K562 (cell line): ENCODE measurements at regions not wholly inside any gene's neighbourhood (a gene's known extent, or its start where the extent isn't known, plus 50 kb on each side); places are given as distances from the start of the nearest gene placed in this dataset.

Experiments used
- ATAC-seq: fragments of 200-7000 bp; cut with Tn5 transposase; 3 replicates; pipeline ENCODE4 v1.9.1; 2020; ENCODE audit warnings: moderate library complexity
- BruUV-seq: library from RNA; stranded (reverse); fragments of 400-500 nt; replicated peaks from 2 replicates; lab custom pipeline; 2021; lab: Mats Ljungman, UMichigan
- CTCF ChIA-PET: fragments of 300-600 bp; formaldehyde crosslinking; extraction: SDS; loops from one replicate; lab custom pipeline; 2021; ENCODE audit warnings: low intra/inter-chr PET ratio; lab: Yijun Ruan, JAX
- POLR2A ChIA-PET: fragments of 300-600, 350-650 bp; sonication (Branson Sonifier 250); formaldehyde crosslinking; extraction: SDS; loops from one replicate; lab custom pipeline; 2021; ENCODE audit warnings: antibody characterized with exemption, inconsistent platforms; lab: Yijun Ruan, JAX
- DNase-seq, 4 experiments: peaks; one replicate each; pipeline versions ENCODE4 v3.0.0 to v3.0.0-alpha.2; 2011 to 2018; ENCODE audit warnings: low spot score in 3 of 4, mixed read lengths in 3 of 4; ENCODE audit errors: extremely low read depth in 1 of 4
- FAIRE-seq: peaks from 2 replicates; lab custom pipeline; 2011; peaks lifted over from hg19 to GRCh38; lab: Jason Lieb, UNC
- H2AFZ ChIP-seq: 2 replicates; pipeline ENCODE4 v1.6.0; 2011; ENCODE audit warnings: low read depth, low read length, control low read depth, inconsistent platforms
- H3K27ac ChIP-seq: fragments of 200-600 bp; 3 replicates; pipeline ENCODE4 v1.8.0; 2011; ENCODE audit warnings: low read depth, mild to moderate bottlenecking, control low read depth, inconsistent platforms, low read length, moderate library complexity, mixed read lengths; ENCODE audit errors: extremely low read depth
- H3K27me3 ChIP-seq, 2 experiments: fragments of 300-600 bp in 1 of 2; 2 replicates in 1 of 2; 3 replicates in 1 of 2; pipeline versions ENCODE4 v1.6.0 to v1.8.0; 2011; ENCODE audit warnings: inconsistent platforms in 2 of 2, low read length in 2 of 2, mild to moderate bottlenecking in 1 of 2, mixed read lengths in 1 of 2, moderate library complexity in 1 of 2; ENCODE audit not compliant: control insufficient read depth in 2 of 2, insufficient read depth in 2 of 2
- H3K36me3 ChIP-seq: fragments of 300-600 bp; 3 replicates; pipeline ENCODE4 v1.8.0; 2011; ENCODE audit warnings: mild to moderate bottlenecking, low read length, inconsistent platforms; ENCODE audit not compliant: control insufficient read depth, insufficient read depth
- H3K4me1 ChIP-seq, 2 experiments: fragments of 200-600 bp in 1 of 2; replicated peaks in 1 of 2; 2 replicates in 1 of 2; 3 replicates in 1 of 2; pipeline versions ENCODE4 v1.5.1 to v1.8.0; 2011; ENCODE audit warnings: inconsistent platforms in 2 of 2, low read length in 2 of 2, mild to moderate bottlenecking in 1 of 2, mixed read lengths in 1 of 2, moderate library complexity in 1 of 2; ENCODE audit not compliant: control insufficient read depth in 2 of 2, insufficient read depth in 2 of 2
- H3K4me2 ChIP-seq: 2 replicates; pipeline ENCODE4 v1.6.1; 2011; ENCODE audit warnings: low read length, control low read depth, inconsistent platforms, mixed read lengths; ENCODE audit not compliant: insufficient read depth
- H3K4me3 ChIP-seq: fragments of 200-600 bp; sonication (generic), shearing (Covaris generic); 2 replicates; pipeline ENCODE4 v1.5.1; 2016; ENCODE audit warnings: control low read depth, inconsistent platforms
- H3K79me2 ChIP-seq: fragments of 200-600 bp; 3 replicates; pipeline ENCODE4 v1.8.0; 2011; ENCODE audit warnings: low read length, inconsistent platforms; ENCODE audit not compliant: control insufficient read depth, insufficient read depth
- H3K9ac ChIP-seq, 2 experiments: 2 replicates each; pipeline versions ENCODE4 v1.6.0 to v1.6.1; 2011; ENCODE audit warnings: low read depth in 2 of 2, low read length in 2 of 2, control low read depth in 1 of 2, inconsistent platforms in 1 of 2, mild to moderate bottlenecking in 1 of 2, mixed read lengths in 1 of 2; ENCODE audit not compliant: insufficient read depth in 1 of 2
- H3K9me1 ChIP-seq: one replicate; pipeline ENCODE4 v1.6.0; 2011; ENCODE audit warnings: inconsistent platforms, mild to moderate bottlenecking, low read length, moderate library complexity; ENCODE audit not compliant: control insufficient read depth, insufficient read depth
- H3K9me3 ChIP-seq: replicated peaks from 2 replicates; pipeline ENCODE4 v1.5.1; 2011; ENCODE audit warnings: low read depth, low read length, inconsistent platforms; ENCODE audit not compliant: control insufficient read depth, insufficient read depth
- H4K20me1 ChIP-seq: replicated peaks from 2 replicates; pipeline ENCODE4 v1.6.1; 2011; ENCODE audit warnings: low read length, inconsistent platforms, mixed read lengths; ENCODE audit not compliant: control insufficient read depth, insufficient read depth
- ATF7 ChIP-seq: fragments of 450-650 bp; IDR thresholded peaks from 2 replicates; pipeline ENCODE4 v1.7.1; 2014; ENCODE audit warnings: mild to moderate bottlenecking, moderate library complexity
- CEBPG ChIP-seq, 3 experiments: fragments of 200-800 bp in 1 of 3; sonication (Bioruptor generic) in 1 of 3; sonication (generic) in 1 of 3; formaldehyde crosslinking in 1 of 3; IDR thresholded peaks in 2 of 3; conservative IDR thresholded peaks in 1 of 3; 2 replicates each; pipeline versions ENCODE4 v1.6.1 to v1.8.0; 2016 to 2022; ENCODE audit warnings: missing compliant biosample characterization in 2 of 3, missing genetic modification characterization in 2 of 3, mild to moderate bottlenecking in 1 of 3, missing genetic modification reagents in 1 of 3
- SIN3B ChIP-seq: fragments of 450-650 bp; IDR thresholded peaks from 2 replicates; pipeline ENCODE4 v1.6.1; 2017; ENCODE audit warnings: low read depth, mild to moderate bottlenecking, moderate library complexity
- SMARCB1 ChIP-seq: IDR thresholded peaks from 2 replicates; pipeline ENCODE4 v1.6.1; 2011; ENCODE audit warnings: improper control_type of control experiment, low read depth; ENCODE audit not compliant: insufficient read length
- TCF7 ChIP-seq: sonication (generic); IDR thresholded peaks from 2 replicates; pipeline ENCODE4 v1.6.1; 2016; ENCODE audit warnings: antibody characterized with exemption, borderline replicate concordance
- ZFPM2 ChIP-seq: fragments of 250-450 bp; sonication (Bioruptor Pico); IDR thresholded peaks from 2 replicates; pipeline ENCODE4 v1.5.1; 2022; ENCODE audit warnings: mild to moderate bottlenecking
- ZNF780A ChIP-seq: fragments of 250-450 bp; sonication (Bioruptor Pico); IDR thresholded peaks from 2 replicates; pipeline ENCODE4 v1.5.0; 2021; ENCODE audit warnings: mild to moderate bottlenecking
- in situ Hi-C: fragments of 300-500 bp; cut with MboI; formaldehyde crosslinking; loops from 4 replicates; pipeline ENCODE4 v1.15.0; 2018; ENCODE audit warnings: inconsistent platforms, mixed read lengths
- intact Hi-C: fragments of 100-400 bp; cut with micrococcal nuclease; formaldehyde crosslinking; loops from 2 replicates; pipeline ENCODE4 v1.14.2; 2022
- TF ChIP-seq, protein P1 (sequence below): fragments of 200-800 bp; sonication (Bioruptor generic); IDR thresholded peaks from 2 replicates; pipeline ENCODE4 v1.6.1; 2016; ENCODE audit warnings: missing genetic modification characterization, missing compliant biosample characterization

DNA sequence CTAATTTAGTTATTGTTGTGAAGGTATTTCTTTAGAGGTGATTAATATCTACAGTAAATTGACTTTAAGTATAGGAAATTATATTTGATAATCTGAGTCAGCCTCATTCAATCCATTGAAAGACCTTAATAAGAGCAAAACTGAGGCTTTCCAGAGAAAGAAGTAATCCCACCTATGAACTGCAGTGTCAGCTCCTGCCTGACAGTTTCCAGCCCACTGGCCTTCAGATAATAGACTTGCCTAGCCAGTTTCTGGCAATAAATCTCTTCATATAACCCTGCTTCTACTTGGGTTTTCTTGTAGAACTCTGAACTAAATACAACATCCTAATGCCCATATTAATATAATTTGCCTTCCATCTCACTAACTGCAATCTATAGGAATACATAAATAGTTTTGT lies 437.9 kb upstream of the UBE2E3 start:
- DNase-seq (no peak), FAIRE-seq (no peak), ATAC-seq (no peak)
- no peaks in the 10 kb centered on the region for H3K79me2 ChIP-seq
- H3K9me3 ChIP-seq, result no peaks in the 10 kb centered on the region
- no TSS peak for BruUV-seq
- intact Hi-C loops (no loop called here), in situ Hi-C loops (no loop called here)
- no peaks in the 10 kb centered on the region for H3K9me1 ChIP-seq
- H3K9ac ChIP-seq, result no peak overlapping the region
- no peaks in the 10 kb centered on the region for H4K20me1 ChIP-seq
- H3K4me2 ChIP-seq, result no peak overlapping the region
- H3K27me3 ChIP-seq, result no peaks in the 10 kb centered on the region
- no peak overlapping the region for H3K27ac ChIP-seq
- no peaks in the 10 kb centered on the region for H3K4me1 ChIP-seq
- ChIA-PET CTCF (no interaction called here), POLR2A (no interaction called here)
- no peak overlapping the region for H3K4me3 ChIP-seq
- no peak overlapping the region for H2AFZ ChIP-seq
- TF ChIP-seq ATF7 (no peak), TCF7 (no peak), CEBPG (CRISPR knock-in tag; IDR thresholded peaks at IDR 0.05) (no peak), CEBPG (tag; conservative IDR thresholded peaks at IDR 0.05 in 1 of 2, IDR thresholded peaks at IDR 0.05 in 1 of 2) (no peak), ZNF780A (CRISPR knock-in tag) (no peak), SMARCB1 (no peak), ZFPM2 (CRISPR knock-in tag) (no peak), SIN3B (no peak)
- TF ChIP-seq, protein P1, sequence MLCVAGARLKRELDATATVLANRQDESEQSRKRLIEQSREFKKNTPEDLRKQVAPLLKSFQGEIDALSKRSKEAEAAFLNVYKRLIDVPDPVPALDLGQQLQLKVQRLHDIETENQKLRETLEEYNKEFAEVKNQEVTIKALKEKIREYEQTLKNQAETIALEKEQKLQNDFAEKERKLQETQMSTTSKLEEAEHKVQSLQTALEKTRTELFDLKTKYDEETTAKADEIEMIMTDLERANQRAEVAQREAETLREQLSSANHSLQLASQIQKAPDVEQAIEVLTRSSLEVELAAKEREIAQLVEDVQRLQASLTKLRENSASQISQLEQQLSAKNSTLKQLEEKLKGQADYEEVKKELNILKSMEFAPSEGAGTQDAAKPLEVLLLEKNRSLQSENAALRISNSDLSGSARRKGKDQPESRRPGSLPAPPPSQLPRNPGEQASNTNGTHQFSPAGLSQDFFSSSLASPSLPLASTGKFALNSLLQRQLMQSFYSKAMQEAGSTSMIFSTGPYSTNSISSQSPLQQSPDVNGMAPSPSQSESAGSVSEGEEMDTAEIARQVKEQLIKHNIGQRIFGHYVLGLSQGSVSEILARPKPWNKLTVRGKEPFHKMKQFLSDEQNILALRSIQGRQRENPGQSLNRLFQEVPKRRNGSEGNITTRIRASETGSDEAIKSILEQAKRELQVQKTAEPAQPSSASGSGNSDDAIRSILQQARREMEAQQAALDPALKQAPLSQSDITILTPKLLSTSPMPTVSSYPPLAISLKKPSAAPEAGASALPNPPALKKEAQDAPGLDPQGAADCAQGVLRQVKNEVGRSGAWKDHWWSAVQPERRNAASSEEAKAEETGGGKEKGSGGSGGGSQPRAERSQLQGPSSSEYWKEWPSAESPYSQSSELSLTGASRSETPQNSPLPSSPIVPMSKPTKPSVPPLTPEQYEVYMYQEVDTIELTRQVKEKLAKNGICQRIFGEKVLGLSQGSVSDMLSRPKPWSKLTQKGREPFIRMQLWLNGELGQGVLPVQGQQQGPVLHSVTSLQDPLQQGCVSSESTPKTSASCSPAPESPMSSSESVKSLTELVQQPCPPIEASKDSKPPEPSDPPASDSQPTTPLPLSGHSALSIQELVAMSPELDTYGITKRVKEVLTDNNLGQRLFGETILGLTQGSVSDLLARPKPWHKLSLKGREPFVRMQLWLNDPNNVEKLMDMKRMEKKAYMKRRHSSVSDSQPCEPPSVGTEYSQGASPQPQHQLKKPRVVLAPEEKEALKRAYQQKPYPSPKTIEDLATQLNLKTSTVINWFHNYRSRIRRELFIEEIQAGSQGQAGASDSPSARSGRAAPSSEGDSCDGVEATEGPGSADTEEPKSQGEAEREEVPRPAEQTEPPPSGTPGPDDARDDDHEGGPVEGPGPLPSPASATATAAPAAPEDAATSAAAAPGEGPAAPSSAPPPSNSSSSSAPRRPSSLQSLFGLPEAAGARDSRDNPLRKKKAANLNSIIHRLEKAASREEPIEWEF (CRISPR knock-in tag), result no peak
- H3K36me3 ChIP-seq, result no peaks in the 10 kb centered on the region
